IMR-90 (cell line): ENCODE measurements at regions not wholly inside any gene's neighbourhood (a gene's known extent, or its start where the extent isn't known, plus 50 kb on each side); places are given as distances from the start of the nearest gene placed in this dataset.

Source experiments
- ATAC-seq: fragments of 200-7000 bp; cut with Tn5 transposase; 2 replicates; pipeline ENCODE4 v1.9.1; 2020; ENCODE audit warnings: low read depth, mild to moderate bottlenecking, moderate library complexity
- BruUV-seq: library from RNA; stranded (reverse); fragments of 400-500 nt; replicated peaks from 2 replicates; lab custom pipeline; 2021; lab: Mats Ljungman, UMichigan
- CTCF ChIA-PET: fragments of 300-600 bp; formaldehyde crosslinking; extraction: SDS; loops from one replicate; lab custom pipeline; 2021; ENCODE audit warnings: antibody characterized with exemption; lab: Yijun Ruan, JAX
- POLR2A ChIA-PET: fragments of 300-600 bp; sonication (Branson Sonifier 250); formaldehyde crosslinking; loops from one replicate; lab custom pipeline; 2022; ENCODE audit warnings: antibody characterized with exemption; ENCODE audit not compliant: unreplicated experiment; lab: Charles Lee
- DNase-seq: peaks from one replicate; pipeline ENCODE4 v3.0.0; 2013
- H2AFZ ChIP-seq: replicated peaks from 2 replicates; pipeline ENCODE3; 2013; ENCODE audit warnings: low read length, mild to moderate bottlenecking; ENCODE audit not compliant: poor library complexity
- H2AK5ac ChIP-seq: 2 replicates; pipeline ENCODE4 v1.6.1; 2013; ENCODE audit warnings: low read depth, low read length, inconsistent platforms
- H2AK9ac ChIP-seq: replicated peaks from 2 replicates; pipeline ENCODE3; 2013; ENCODE audit warnings: mild to moderate bottlenecking, low read depth, low read length, moderate library complexity; ENCODE audit not compliant: poor library complexity
- H2BK120ac ChIP-seq: 2 replicates; pipeline ENCODE4 v1.6.1; 2013; ENCODE audit warnings: low read depth, low read length, inconsistent platforms
- H2BK15ac ChIP-seq: 3 replicates; pipeline ENCODE4 v1.6.1; 2013; ENCODE audit warnings: low read depth, low read length, inconsistent platforms
- H2BK20ac ChIP-seq: 2 replicates; pipeline ENCODE4 v1.6.1; 2013; ENCODE audit warnings: low read depth, mild to moderate bottlenecking, inconsistent platforms, low read length, moderate library complexity
- H2BK5ac ChIP-seq: 2 replicates; pipeline ENCODE4 v1.6.1; 2013; ENCODE audit warnings: mild to moderate bottlenecking, low read depth, low read length, inconsistent platforms; ENCODE audit not compliant: poor library complexity, severe bottlenecking
- H3K14ac ChIP-seq: replicated peaks from 2 replicates; pipeline ENCODE4 v1.6.1; 2013; ENCODE audit warnings: low read depth, low read length, inconsistent platforms
- H3K18ac ChIP-seq: 2 replicates; pipeline ENCODE4 v1.6.1; 2013; ENCODE audit warnings: low read depth, low read length, control low read depth
- H3K23ac ChIP-seq: 2 replicates; pipeline ENCODE4 v1.6.1; 2013; ENCODE audit warnings: low read depth, low read length, inconsistent platforms
- H3K27ac ChIP-seq: 2 replicates; pipeline ENCODE4 v1.5.1; 2013; ENCODE audit warnings: mild to moderate bottlenecking, control low read depth, low read length; ENCODE audit not compliant: insufficient read depth
- H3K27me3 ChIP-seq: 2 replicates; pipeline ENCODE4 v1.6.1; 2013; ENCODE audit warnings: low read length; ENCODE audit not compliant: control insufficient read depth, insufficient read depth
- H3K36me3 ChIP-seq: 2 replicates; pipeline ENCODE4 v1.6.1; 2013; ENCODE audit warnings: low read length, mixed read lengths; ENCODE audit not compliant: control insufficient read depth, insufficient read depth
- H3K4ac ChIP-seq: 2 replicates; pipeline ENCODE4 v1.6.1; 2013; ENCODE audit warnings: low read depth, low read length, inconsistent platforms
- H3K4me1 ChIP-seq: 2 replicates; pipeline ENCODE4 v1.6.1; 2013; ENCODE audit warnings: low read length, mixed read lengths; ENCODE audit not compliant: control insufficient read depth, insufficient read depth
- H3K4me2 ChIP-seq: 2 replicates; pipeline ENCODE4 v1.6.1; 2013; ENCODE audit warnings: low read depth, mild to moderate bottlenecking, control low read depth, low read length, moderate library complexity
- H3K4me3 ChIP-seq: 2 replicates; pipeline ENCODE4 v1.5.1; 2013; ENCODE audit warnings: low read depth, mild to moderate bottlenecking, control low read depth, low read length, moderate library complexity; ENCODE audit not compliant: insufficient read depth
- H3K56ac ChIP-seq: 2 replicates; pipeline ENCODE4 v1.6.1; 2013; ENCODE audit warnings: low read length, inconsistent platforms; ENCODE audit not compliant: insufficient read depth; ENCODE audit errors: extremely low read depth
- H3K79me1 ChIP-seq, 2 experiments: 2 replicates each; pipeline ENCODE4 v1.6.1; 2013; ENCODE audit warnings: low read length in 2 of 2, inconsistent platforms in 1 of 2, low read depth in 1 of 2
- H3K9ac ChIP-seq: 2 replicates; pipeline ENCODE4 v1.6.1; 2013; ENCODE audit warnings: low read depth, low read length, control low read depth
- H3K9me1 ChIP-seq: 2 replicates; pipeline ENCODE4 v1.6.1; 2013; ENCODE audit warnings: low read length, inconsistent platforms; ENCODE audit not compliant: insufficient read depth
- H3K9me3 ChIP-seq: 2 replicates; pipeline ENCODE4 v1.6.1; 2013; ENCODE audit warnings: low read length; ENCODE audit not compliant: control insufficient read depth, insufficient read depth
- H4K20me1 ChIP-seq: 2 replicates; pipeline ENCODE4 v1.6.1; 2013; ENCODE audit warnings: low read length, inconsistent platforms; ENCODE audit not compliant: insufficient read depth
- H4K5ac ChIP-seq: 2 replicates; pipeline ENCODE4 v1.6.1; 2013; ENCODE audit warnings: mild to moderate bottlenecking, low read depth, low read length, control low read depth
- H4K8ac ChIP-seq, 2 experiments: 2 replicates each; pipeline ENCODE4 v1.6.1; 2013; ENCODE audit warnings: low read depth in 2 of 2, low read length in 2 of 2, control low read depth in 1 of 2, inconsistent platforms in 1 of 2
- H4K91ac ChIP-seq: 2 replicates; pipeline ENCODE4 v1.6.1; 2013; ENCODE audit warnings: low read depth, low read length, inconsistent platforms; ENCODE audit not compliant: insufficient read depth
- FOS ChIP-seq: fragments of 150-350 bp; IDR thresholded peaks from 2 replicates; pipeline ENCODE4 v1.6.1; 2016; ENCODE audit warnings: low read depth, low read length
- MAZ ChIP-seq: IDR thresholded peaks from 2 replicates; pipeline ENCODE4 v1.6.1; 2012; ENCODE audit warnings: low read depth, mild to moderate bottlenecking, low read length, improper control_type of control experiment, moderate library complexity, borderline replicate concordance
- NFE2L2 ChIP-seq: fragments of 150-350 bp; IDR thresholded peaks from 2 replicates; pipeline ENCODE4 v1.6.1; 2016; ENCODE audit warnings: low read depth, mild to moderate bottlenecking, low read length
- RFX5 ChIP-seq: IDR thresholded peaks from 2 replicates; pipeline ENCODE4 v1.8.0; 2012; ENCODE audit warnings: low read depth, mild to moderate bottlenecking, low read length, moderate library complexity
- USF2 ChIP-seq: fragments of 150-350 bp; IDR thresholded peaks from 2 replicates; pipeline ENCODE4 v1.6.1; 2017; ENCODE audit warnings: mild to moderate bottlenecking, antibody characterized with exemption, low read length, low read depth
- WGBS, 2 experiments: methylation state at CpG; one replicate each; pipeline versions ENCODE4 v1.1.5 to v1.1.7; 2013; ENCODE audit warnings: missing lambda C conversion rate in 2 of 2; ENCODE audit not compliant: insufficient read length in 1 of 2; ENCODE audit errors: extremely low coverage in 2 of 2; 5-methylcytosine and 5-hydroxymethylcytosine counted together
- dilution Hi-C: fragments of 300-500 bp; cut with HindIII; formaldehyde crosslinking; loops from one replicate; pipeline ENCODE4 v1.14.3; 2018; ENCODE audit warnings: low sequenced_read_pairs; ENCODE audit not compliant: unreplicated experiment
- in situ Hi-C: fragments of 300-500 bp; cut with MboI; formaldehyde crosslinking; loops from 3 replicates; pipeline ENCODE4 v1.14.3; 2019; ENCODE audit warnings: low sequenced_read_pairs, inconsistent platforms, mixed read lengths
- intact Hi-C: fragments of 100-400 bp; cut with micrococcal nuclease; formaldehyde crosslinking; loops from 2 replicates; pipeline ENCODE4 v1.10.0; 2022
- TF ChIP-seq, protein P1 (sequence below): conservative IDR thresholded peaks from 2 replicates; pipeline ENCODE4 v1.5.1; 2012; ENCODE audit warnings: mild to moderate bottlenecking, low read depth, low read length, improper control_type of control experiment

- Histone ChIP-seq H3K56ac (no peak overlapping the region), H2BK5ac (no peak overlapping the region), H2AFZ (no peak overlapping the region), H4K5ac (no peak overlapping the region), H3K18ac (no peak overlapping the region), H2BK15ac (no peak overlapping the region), H3K4ac (no peak overlapping the region), H2BK20ac (no peak overlapping the region), H3K27ac (no peak overlapping the region), H4K8ac (no peak overlapping the region), H3K27me3 (no peaks in the 10 kb centered on the region), H3K9me3 (peaks cover 4% of the 10 kb centered on the region; the same call in 1 of the 2 replicates), H3K4me1 (no peaks in the 10 kb centered on the region), H2BK120ac (no peak overlapping the region), H3K36me3 (no peaks in the 10 kb centered on the region), H4K91ac (no peak overlapping the region), H4K20me1 (no peaks in the 10 kb centered on the region), H3K4me3 (no peak overlapping the region), H3K9ac (no peak overlapping the region), H3K9me1 (no peaks in the 10 kb centered on the region), H3K23ac (no peak overlapping the region), H3K14ac (no peak overlapping the region), H2AK9ac (no peak overlapping the region), H3K4me2 (no peak overlapping the region), H2AK5ac (no peak overlapping the region), H3K79me1 (no peaks in the 10 kb centered on the region)
- ATAC-seq, result no peak
- CTCF ChIA-PET, result no interaction called here
- no CpG with 5 or more reads among the region's 2 CpGs for WGBS, 2 experiments
- no peak for DNase-seq
- POLR2A ChIA-PET, result no interaction called here
- TF ChIP-seq, protein P1, sequence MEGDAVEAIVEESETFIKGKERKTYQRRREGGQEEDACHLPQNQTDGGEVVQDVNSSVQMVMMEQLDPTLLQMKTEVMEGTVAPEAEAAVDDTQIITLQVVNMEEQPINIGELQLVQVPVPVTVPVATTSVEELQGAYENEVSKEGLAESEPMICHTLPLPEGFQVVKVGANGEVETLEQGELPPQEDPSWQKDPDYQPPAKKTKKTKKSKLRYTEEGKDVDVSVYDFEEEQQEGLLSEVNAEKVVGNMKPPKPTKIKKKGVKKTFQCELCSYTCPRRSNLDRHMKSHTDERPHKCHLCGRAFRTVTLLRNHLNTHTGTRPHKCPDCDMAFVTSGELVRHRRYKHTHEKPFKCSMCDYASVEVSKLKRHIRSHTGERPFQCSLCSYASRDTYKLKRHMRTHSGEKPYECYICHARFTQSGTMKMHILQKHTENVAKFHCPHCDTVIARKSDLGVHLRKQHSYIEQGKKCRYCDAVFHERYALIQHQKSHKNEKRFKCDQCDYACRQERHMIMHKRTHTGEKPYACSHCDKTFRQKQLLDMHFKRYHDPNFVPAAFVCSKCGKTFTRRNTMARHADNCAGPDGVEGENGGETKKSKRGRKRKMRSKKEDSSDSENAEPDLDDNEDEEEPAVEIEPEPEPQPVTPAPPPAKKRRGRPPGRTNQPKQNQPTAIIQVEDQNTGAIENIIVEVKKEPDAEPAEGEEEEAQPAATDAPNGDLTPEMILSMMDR, result no peak
- TF ChIP-seq NFE2L2 (no peak), MAZ (no peak), RFX5 (no peak), USF2 (no peak), FOS (no peak)
- dilution Hi-C loops, result no loop called here
- no TSS peak for BruUV-seq
- in situ Hi-C loops, result no loop called here
- intact Hi-C loops, result no loop called here
Observed at GRCh38 chr5:12071455-12071854, 167.2 kb upstream of the CTNND2 start.
